GM12872 (cell line): ENCODE measurements at regions not wholly inside any gene's neighbourhood (a gene's known extent, or its start where the extent isn't known, plus 50 kb on each side); places are given as distances from the start of the nearest gene placed in this dataset.

ENCODE experiments used
- TF ChIP-seq, protein P1 (sequence below): IDR thresholded peaks from 3 replicates; pipeline ENCODE4 v1.5.1; 2011; ENCODE audit warnings: low read depth, mild to moderate bottlenecking, low read length, moderate library complexity; ENCODE audit not compliant: insufficient read depth

GRCh38 chr14:104351849-104352492 lies 213.6 kb downstream of the KIF26A start:
- TF ChIP-seq, protein P1, sequence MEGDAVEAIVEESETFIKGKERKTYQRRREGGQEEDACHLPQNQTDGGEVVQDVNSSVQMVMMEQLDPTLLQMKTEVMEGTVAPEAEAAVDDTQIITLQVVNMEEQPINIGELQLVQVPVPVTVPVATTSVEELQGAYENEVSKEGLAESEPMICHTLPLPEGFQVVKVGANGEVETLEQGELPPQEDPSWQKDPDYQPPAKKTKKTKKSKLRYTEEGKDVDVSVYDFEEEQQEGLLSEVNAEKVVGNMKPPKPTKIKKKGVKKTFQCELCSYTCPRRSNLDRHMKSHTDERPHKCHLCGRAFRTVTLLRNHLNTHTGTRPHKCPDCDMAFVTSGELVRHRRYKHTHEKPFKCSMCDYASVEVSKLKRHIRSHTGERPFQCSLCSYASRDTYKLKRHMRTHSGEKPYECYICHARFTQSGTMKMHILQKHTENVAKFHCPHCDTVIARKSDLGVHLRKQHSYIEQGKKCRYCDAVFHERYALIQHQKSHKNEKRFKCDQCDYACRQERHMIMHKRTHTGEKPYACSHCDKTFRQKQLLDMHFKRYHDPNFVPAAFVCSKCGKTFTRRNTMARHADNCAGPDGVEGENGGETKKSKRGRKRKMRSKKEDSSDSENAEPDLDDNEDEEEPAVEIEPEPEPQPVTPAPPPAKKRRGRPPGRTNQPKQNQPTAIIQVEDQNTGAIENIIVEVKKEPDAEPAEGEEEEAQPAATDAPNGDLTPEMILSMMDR: no peak

DNA sequence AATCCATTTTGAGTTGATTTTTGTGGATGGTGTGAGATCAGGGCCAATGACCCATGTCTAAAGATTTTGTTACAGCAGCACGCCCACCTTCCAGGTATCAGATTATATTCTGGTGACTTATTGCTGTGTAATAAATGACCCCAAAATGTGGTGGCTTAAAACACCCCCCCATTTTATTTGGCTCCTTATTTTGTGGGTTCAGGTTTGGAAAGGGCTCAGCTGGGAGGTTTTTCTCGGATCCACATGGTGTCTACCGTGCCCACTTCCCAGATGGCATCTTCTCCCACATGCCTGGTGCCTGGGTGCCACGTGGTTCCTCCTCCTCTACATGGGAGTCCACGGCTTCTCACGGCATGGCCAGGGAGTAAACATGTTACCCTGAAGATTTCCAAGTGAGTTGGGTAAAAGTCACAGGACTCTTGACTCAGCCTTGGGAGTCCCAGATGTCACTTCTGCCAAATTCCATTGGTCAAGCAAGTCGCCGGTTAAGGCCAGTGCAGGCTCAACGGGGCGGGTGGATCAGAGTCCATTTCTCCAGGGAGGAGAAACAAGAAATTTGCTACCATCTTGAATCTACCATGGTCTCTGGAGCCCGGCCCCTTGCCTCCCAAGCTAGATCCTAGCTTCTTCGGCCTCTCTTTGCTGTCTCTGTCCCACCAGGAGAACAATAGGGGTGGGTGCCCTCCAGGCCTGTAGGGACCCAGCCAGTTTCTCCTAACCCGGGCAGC lies 214.3 kb downstream of the KIF26A start:
- TF ChIP-seq, protein P1: no peak

DNA sequence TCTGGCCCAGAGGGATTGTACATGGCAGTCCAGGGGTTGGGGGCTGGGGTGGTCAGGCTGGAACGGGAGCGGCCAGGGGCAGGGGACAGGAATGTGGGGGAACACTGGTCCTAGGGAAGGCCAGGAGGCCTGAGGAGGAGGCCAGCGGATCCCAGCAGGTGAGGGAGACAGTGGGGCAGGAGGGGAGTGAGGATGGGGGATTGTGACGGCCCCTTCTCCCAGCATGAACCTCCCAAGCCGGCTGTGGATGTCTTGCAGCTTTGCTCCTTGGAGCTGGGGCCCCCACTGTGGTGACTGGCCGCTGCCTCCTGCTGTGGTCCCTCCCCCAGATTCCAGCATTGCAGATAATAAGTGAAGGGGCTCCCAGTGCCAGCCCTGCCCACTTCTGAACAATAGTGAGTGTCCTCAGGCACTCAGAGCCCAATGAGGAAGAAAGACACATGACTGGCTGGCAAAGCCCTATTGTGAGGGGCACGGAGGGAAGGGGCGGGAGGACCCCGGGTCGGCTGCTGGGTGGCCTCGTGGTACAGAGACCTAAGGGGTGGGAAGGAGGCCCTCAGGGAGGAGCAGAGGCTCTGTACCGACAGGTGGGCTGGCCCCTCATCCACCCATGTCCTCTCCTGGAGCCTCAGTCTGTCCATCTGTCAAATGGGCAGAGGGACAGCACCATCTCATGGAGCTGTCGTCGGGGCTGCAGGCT lies 215.0 kb downstream of the KIF26A start:
- TF ChIP-seq, protein P1: no peak

- TF ChIP-seq, protein P1: no peak
These were observed 215.7 kb downstream of the KIF26A start for GRCh38 chr14:104353921-104354701.

- TF ChIP-seq, protein P1: no peak
These were observed 217.0 kb downstream of the KIF26A start for GRCh38 chr14:104355101-104356019.

GRCh38 chr14:104356020-104356737 lies 217.8 kb downstream of the KIF26A start:
- TF ChIP-seq, protein P1: no peak
